Adrenal gland (tissue), 9 donors: ENCODE measurements at regions not wholly inside any gene's neighbourhood (a gene's known extent, or its start where the extent isn't known, plus 50 kb on each side); places are given as distances from the start of the nearest gene placed in this dataset.
A peak's percentile ranks its signal among the peaks of the same experiment; 100 is the strongest.

Source experiments
- DNase-seq, 7 donors: peaks; one replicate each; pipeline ENCODE4 v3.0.0-alpha.2; 2019 to 2020
- H3K27ac ChIP-seq, 5 donors: fragments of 200-600 bp; sonication (generic) in 4 of 5; 1 replicate in 3 of 5; 2 replicates in 2 of 5; pipeline versions ENCODE4 v1.5.1 to v1.8.0; 2016 to 2020; ENCODE audit warnings: mild to moderate bottlenecking in 1 of 5
- H3K27me3 ChIP-seq: fragments of 200-600 bp; 2 replicates; pipeline ENCODE4 v1.8.0; 2021
- H3K36me3 ChIP-seq, 2 donors: fragments of 200-600 bp; replicated peaks in 1 of 2; 1 replicate in 1 of 2; 2 replicates in 1 of 2; pipeline versions ENCODE4 v1.5.1 to v1.8.0; 2018 to 2022
- H3K4me1 ChIP-seq, 2 donors: fragments of 200-600 bp; replicated peaks in 1 of 2; 1 replicate in 1 of 2; 2 replicates in 1 of 2; pipeline versions ENCODE4 v1.5.1 to v1.8.0; 2018 to 2021
- H3K4me3 ChIP-seq, 4 donors: fragments of 200-600 bp; sonication (generic) in 3 of 4; one replicate each; pipeline ENCODE4 v1.5.1; 2016 to 2018
- H3K9me3 ChIP-seq, 3 donors: fragments of 200-600 bp; sonication (generic) in 1 of 3; replicated peaks in 1 of 3; 1 replicate in 2 of 3; 2 replicates in 1 of 3; pipeline versions ENCODE4 v1.5.1 to v1.8.0; 2016 to 2021
- POLR2A ChIP-seq, 2 donors: fragments of 450-650 bp; IDR thresholded peaks; one replicate each; pipeline ENCODE4 v1.6.1; 2017; ENCODE audit warnings: antibody characterized with exemption in 2 of 2, mild to moderate bottlenecking in 2 of 2, moderate library complexity in 1 of 2
- WGBS, 4 donors: extraction: QIAGEN DNeasy Blood & Tissue Kit in 2 of 4; methylation state at CpG; one replicate each; pipeline versions ENCODE4 v1.1.5 to v1.1.7; 2013 to 2017; 5-methylcytosine and 5-hydroxymethylcytosine counted together
- intact Hi-C, 2 donors: fragments of 100-400 bp; cut with DNase I; formaldehyde crosslinking; loops; one replicate each; pipeline versions ENCODE4 v1.14.1 to v1.15.0; 2022 to 2023
- TF ChIP-seq, protein P1 (sequence below), 6 experiments: fragments of 450-650 bp in 4 of 6; fragments of 200-600 bp in 2 of 6; sonication (generic) in 1 of 6; IDR thresholded peaks; 1 replicate in 5 of 6; 2 replicates in 1 of 6; pipeline versions ENCODE4 v1.5.1 to v1.8.0; 2016 to 2021; ENCODE audit warnings: antibody characterized with exemption in 6 of 6, mild to moderate bottlenecking in 2 of 6, moderate library complexity in 1 of 6
- donor health status: healthy with polysubstance abuse.
- donor health status: Bipolar disorder and iron deficiency.
- donor health status: DM: yes; HTN: yes; CAD: no.
- donor health status: DM: no; HTN: no; CAD: no.
- donor health status: DM: no; HTN: no; CAD: no.

DNA sequence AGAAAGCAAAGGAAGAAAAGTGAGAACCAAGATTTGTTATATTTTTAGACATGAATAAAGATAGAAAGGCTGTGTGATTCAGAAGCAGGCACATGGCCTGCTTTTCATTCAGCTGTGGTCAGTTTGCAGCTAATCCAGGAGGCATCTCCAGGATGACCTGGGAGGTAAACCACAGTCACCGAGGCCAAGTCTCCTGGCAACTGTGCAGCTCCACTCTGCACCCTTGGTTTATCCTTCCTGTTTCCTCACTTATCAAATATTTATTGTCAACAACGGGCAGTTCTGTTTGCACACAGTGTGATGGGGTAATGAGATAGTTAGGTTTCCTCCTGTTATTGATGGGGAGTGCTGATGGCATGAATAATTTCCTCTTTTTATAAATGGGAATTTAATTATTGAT lies 243.0 kb downstream of the PSAT1 start:
- H3K4me3 ChIP-seq = no peak overlapping the region
- intact Hi-C loops = no loop called here
- no peaks in the 10 kb centered on the region for H3K27me3 ChIP-seq
- no peaks in the 10 kb centered on the region for H3K9me3 ChIP-seq
- DNase-seq = peak in 1 of 7 donors; percentile 65
- WGBS, 4 donors = 50 to 57% (median 55%) methylated on average over 2 of the region's 2 CpGs
- no peaks in the 10 kb centered on the region for H3K36me3 ChIP-seq
- no peak for TF ChIP-seq POLR2A (IDR thresholded peaks at IDR 0.05)
- TF ChIP-seq, protein P1, sequence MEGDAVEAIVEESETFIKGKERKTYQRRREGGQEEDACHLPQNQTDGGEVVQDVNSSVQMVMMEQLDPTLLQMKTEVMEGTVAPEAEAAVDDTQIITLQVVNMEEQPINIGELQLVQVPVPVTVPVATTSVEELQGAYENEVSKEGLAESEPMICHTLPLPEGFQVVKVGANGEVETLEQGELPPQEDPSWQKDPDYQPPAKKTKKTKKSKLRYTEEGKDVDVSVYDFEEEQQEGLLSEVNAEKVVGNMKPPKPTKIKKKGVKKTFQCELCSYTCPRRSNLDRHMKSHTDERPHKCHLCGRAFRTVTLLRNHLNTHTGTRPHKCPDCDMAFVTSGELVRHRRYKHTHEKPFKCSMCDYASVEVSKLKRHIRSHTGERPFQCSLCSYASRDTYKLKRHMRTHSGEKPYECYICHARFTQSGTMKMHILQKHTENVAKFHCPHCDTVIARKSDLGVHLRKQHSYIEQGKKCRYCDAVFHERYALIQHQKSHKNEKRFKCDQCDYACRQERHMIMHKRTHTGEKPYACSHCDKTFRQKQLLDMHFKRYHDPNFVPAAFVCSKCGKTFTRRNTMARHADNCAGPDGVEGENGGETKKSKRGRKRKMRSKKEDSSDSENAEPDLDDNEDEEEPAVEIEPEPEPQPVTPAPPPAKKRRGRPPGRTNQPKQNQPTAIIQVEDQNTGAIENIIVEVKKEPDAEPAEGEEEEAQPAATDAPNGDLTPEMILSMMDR (IDR thresholded peaks at IDR 0.05) = no peak
- no peaks in the 10 kb centered on the region for H3K4me1 ChIP-seq
- no peak overlapping the region for H3K27ac ChIP-seq

DNA sequence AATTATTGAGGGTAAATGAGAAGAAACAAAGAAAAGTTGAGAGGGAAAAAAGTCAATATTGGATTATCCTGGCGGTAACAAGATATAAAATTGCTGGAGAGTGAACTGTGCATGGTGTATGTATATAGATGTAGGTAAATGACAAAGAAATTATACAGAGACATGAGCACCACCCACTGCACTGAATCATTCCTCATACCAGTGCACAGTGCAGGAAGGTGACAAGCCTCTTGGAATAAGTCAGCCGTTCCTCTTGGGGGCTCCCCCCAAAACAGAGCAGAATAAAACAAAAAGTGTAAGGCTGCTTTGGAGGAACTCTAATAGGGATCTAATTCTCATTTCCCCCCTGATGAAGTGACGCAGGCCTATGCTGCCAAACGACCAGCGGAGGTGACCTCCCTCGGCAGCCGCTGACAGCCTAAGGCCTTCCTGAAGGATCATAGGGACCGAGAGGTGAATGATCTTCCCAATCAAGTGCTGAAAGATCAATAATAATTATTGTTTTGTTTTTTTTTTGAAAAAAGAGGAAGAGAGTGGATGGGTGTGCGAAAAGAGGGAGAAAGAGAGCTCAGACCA lies 245.0 kb downstream of the PSAT1 start:
- no peaks in the 10 kb centered on the region for H3K9me3 ChIP-seq
- H3K27me3 ChIP-seq = no peaks in the 10 kb centered on the region
- H3K27ac ChIP-seq = no peak overlapping the region
- no peaks in the 10 kb centered on the region for H3K4me1 ChIP-seq
- no peak for DNase-seq
- no peak overlapping the region for H3K4me3 ChIP-seq
- WGBS, 4 donors = 83 to 91% (median 87%) methylated on average over 9 of the region's 9 CpGs
- intact Hi-C loops = no loop called here
- TF ChIP-seq, protein P1 (IDR thresholded peaks at IDR 0.05) = no peak
- TF ChIP-seq POLR2A (IDR thresholded peaks at IDR 0.05) = no peak
- no peaks in the 10 kb centered on the region for H3K36me3 ChIP-seq

DNA sequence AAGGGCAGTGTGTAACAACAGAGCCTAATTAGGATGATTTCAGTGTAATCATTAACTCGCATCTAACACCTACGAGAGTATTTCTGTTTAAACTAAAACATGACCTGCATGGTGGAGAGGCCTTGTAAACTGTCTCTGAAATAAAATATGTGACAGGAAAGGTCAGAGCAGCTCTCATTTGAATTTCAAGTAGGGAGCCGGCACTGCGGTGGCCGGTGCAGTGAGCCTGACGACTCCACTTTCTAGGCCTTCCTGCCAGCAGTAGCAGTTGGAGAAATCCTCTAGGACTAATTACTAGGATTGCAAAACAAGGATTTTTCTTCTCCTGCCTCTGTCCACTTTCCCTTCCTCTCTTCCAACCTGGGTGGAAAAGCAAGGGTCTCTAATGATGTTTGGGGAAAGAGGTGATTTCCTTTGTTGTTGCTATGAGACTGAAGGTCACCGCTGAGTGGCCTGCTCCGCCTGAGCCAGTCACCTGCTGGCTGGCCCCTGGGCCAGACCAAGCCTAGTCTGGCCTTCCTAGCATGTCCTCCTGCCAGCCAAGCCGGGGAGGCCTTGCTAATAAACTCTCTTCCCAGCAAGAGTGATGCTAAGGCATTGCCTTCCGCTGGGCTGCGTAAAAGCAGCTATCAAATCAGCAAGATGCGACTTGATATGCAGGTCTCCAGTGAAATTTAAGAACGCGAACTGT lies 245.7 kb downstream of the PSAT1 start:
- TF ChIP-seq, protein P1 (IDR thresholded peaks at IDR 0.05) = no peak
- no peak for TF ChIP-seq POLR2A (IDR thresholded peaks at IDR 0.05)
- Histone ChIP-seq H3K4me1 (no peaks in the 10 kb centered on the region), H3K27me3 (no peaks in the 10 kb centered on the region), H3K36me3 (no peaks in the 10 kb centered on the region), H3K27ac (no peak overlapping the region), H3K9me3 (no peaks in the 10 kb centered on the region), H3K4me3 (no peak overlapping the region)
- DNase-seq = no peak
- intact Hi-C loops = no loop called here
- 72 to 81% (median 77%) methylated on average over 12 to 14 of the region's 14 CpGs for WGBS, 4 donors

DNA sequence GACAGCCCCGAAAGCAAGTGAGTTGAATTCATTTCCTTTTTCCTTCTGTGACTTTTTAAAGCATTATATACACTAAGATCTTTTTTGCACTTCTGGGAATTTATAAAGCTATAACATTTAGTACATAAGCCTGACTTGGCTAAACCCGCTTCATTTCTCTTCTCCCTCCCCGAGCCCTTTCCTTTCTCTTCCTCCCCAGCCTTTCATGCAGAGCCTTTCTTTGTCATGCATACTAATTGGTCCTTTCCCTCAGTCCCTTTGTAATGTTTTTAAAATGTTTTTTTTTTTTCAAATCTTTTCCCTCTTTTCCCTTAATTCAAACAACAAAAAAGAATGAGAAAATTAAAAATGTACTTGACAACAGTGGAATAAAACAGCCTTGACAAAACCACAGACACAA lies 246.4 kb downstream of the PSAT1 start:
- no peak for DNase-seq
- TF ChIP-seq, protein P1 (IDR thresholded peaks at IDR 0.05) = no peak
- TF ChIP-seq POLR2A (IDR thresholded peaks at IDR 0.05) = no peak

More for the DNA sequence above, 246.4 kb downstream of the PSAT1 start:
- intact Hi-C loops = no loop called here
- H3K27ac ChIP-seq = no peak overlapping the region
- H3K4me1 ChIP-seq = no peaks in the 10 kb centered on the region
- no peak overlapping the region for H3K4me3 ChIP-seq
- no peaks in the 10 kb centered on the region for H3K9me3 ChIP-seq
- no peaks in the 10 kb centered on the region for H3K27me3 ChIP-seq
- 65 to 82% (median 72%) methylated on average over 3 of the region's 3 CpGs for WGBS, 4 donors
- no peaks in the 10 kb centered on the region for H3K36me3 ChIP-seq
